Stimulated activated effector memory CD8-positive, alpha-beta T cell treated with anti-CD3 and anti-CD28 coated beads, Interleukin-12 subunit alpha, Interleukin-12 subunit beta, amount 100 ng/mL, for 72 hours (primary cell): ENCODE measurements at regions not wholly inside any gene's neighbourhood (a gene's known extent, or its start where the extent isn't known, plus 50 kb on each side); places are given as distances from the start of the nearest gene placed in this dataset.
A peak's percentile ranks its signal among the peaks of the same experiment; 100 is the strongest.
"Not testable (repeated sequence)": the region's sequence is repeated elsewhere in the genome, so short reads cannot be mapped to it uniquely, and the experiment has no call there.

Experiments used
- ATAC-seq: fragments of 150-1000 bp; cut with Tn5 transposase; 2 replicates; pipeline ENCODE4 v1.10.0; 2021
- DNase-seq, 2 donors: peaks; one replicate each; pipeline ENCODE4 v3.0.0; 2021 to 2022; ENCODE audit warnings: low spot score in 2 of 2
- H3K27ac Mint-ChIP-seq: one replicate; pipeline ENCODE4 v1.8.0; 2022; ENCODE audit warnings: mild to moderate bottlenecking, mixed read lengths
- H3K36me3 Mint-ChIP-seq: one replicate; pipeline ENCODE4 v1.8.0; 2022; ENCODE audit warnings: mild to moderate bottlenecking, mixed read lengths
- H3K4me1 Mint-ChIP-seq: one replicate; pipeline ENCODE4 v1.8.0; 2022; ENCODE audit warnings: mixed read lengths
- H3K4me3 Mint-ChIP-seq: one replicate; pipeline ENCODE4 v1.8.0; 2022; ENCODE audit warnings: mild to moderate bottlenecking, mixed read lengths
- H3K9me3 Mint-ChIP-seq: one replicate; pipeline ENCODE4 v1.8.0; 2022; ENCODE audit warnings: mixed read lengths

GRCh38 chr2:13745330-13745729 is 887.2 kb upstream of the LRATD1 start:
- peaks cover 13% of the 10 kb centered on the region for H3K9me3 Mint-ChIP-seq

GRCh38 chr2:13751955-13752354 is 880.6 kb upstream of the LRATD1 start:
- no peak for DNase-seq
- peaks cover 10% of the 10 kb centered on the region for H3K9me3 Mint-ChIP-seq
- H3K36me3 Mint-ChIP-seq = no peaks in the 10 kb centered on the region
- H3K27ac Mint-ChIP-seq = no peak overlapping the region
- H3K4me3 Mint-ChIP-seq = no peak overlapping the region
- no peaks in the 10 kb centered on the region for H3K4me1 Mint-ChIP-seq
- ATAC-seq = no peak

More at GRCh38 chr2:13745330-13745729, 887.2 kb upstream of the LRATD1 start:
- DNase-seq (no peak), ATAC-seq (no peak)
- no peak overlapping the region for H3K4me3 Mint-ChIP-seq
- H3K27ac Mint-ChIP-seq = no peak overlapping the region
- H3K4me1 Mint-ChIP-seq = no peaks in the 10 kb centered on the region
- H3K36me3 Mint-ChIP-seq = no peaks in the 10 kb centered on the region

GRCh38 chr2:13758412-13758811 is 874.1 kb upstream of the LRATD1 start:
- ATAC-seq (no peak), DNase-seq (no peak)
- peaks cover 18% of the 10 kb centered on the region for H3K9me3 Mint-ChIP-seq
- H3K4me3 Mint-ChIP-seq = no peak overlapping the region
- H3K36me3 Mint-ChIP-seq = no peaks in the 10 kb centered on the region
- no peaks in the 10 kb centered on the region for H3K4me1 Mint-ChIP-seq
- H3K27ac Mint-ChIP-seq = no peak overlapping the region

DNA sequence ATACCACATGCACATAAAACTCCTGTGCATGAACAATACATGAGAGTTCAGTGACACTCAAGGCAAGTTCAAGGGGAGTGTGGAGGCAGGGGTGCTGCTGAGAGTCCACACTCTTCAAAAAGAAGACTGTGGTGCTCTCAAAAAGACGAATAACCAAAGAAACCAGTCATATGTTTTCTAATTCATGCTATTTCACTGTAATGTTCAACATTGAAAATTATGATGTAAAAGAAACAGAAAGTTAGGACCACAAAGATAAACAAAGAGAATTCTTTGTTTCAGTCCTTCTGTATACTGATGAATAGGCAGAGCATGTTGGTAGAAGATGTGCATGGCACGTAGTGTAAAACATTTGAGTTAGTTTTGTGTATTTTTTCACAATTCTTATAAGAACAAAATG is 864.2 kb upstream of the LRATD1 start:
- H3K36me3 Mint-ChIP-seq = no peaks in the 10 kb centered on the region
- no peak overlapping the region for H3K27ac Mint-ChIP-seq
- ATAC-seq = no peak
- H3K4me3 Mint-ChIP-seq = no peak overlapping the region
- no peak for DNase-seq
- H3K4me1 Mint-ChIP-seq = no peaks in the 10 kb centered on the region
- peaks cover 20% of the 10 kb centered on the region for H3K9me3 Mint-ChIP-seq

DNA sequence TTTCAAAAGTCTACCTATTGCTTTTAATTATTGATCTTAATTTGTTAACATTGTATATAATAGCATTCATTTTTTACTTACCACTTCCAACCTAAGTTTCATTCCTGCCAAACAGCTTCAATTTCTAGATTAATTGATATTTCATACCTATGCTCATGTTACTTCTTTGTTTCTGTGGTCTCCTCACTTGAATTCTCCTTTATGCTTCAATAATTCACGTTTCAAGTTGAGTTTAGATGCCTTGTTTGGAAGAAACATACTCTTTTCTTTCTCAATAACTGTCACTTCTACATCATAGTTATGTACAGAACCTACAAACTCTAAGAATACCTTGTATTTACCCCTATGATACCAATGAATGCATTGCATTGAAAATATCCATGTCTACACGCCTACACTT is 862.2 kb upstream of the LRATD1 start:
- no peak for ATAC-seq
- no peak overlapping the region for H3K27ac Mint-ChIP-seq
- no peaks in the 10 kb centered on the region for H3K4me1 Mint-ChIP-seq
- DNase-seq = no peak
- peaks cover 20% of the 10 kb centered on the region for H3K9me3 Mint-ChIP-seq
- H3K4me3 Mint-ChIP-seq = no peak overlapping the region
- H3K36me3 Mint-ChIP-seq = no peaks in the 10 kb centered on the region

DNA sequence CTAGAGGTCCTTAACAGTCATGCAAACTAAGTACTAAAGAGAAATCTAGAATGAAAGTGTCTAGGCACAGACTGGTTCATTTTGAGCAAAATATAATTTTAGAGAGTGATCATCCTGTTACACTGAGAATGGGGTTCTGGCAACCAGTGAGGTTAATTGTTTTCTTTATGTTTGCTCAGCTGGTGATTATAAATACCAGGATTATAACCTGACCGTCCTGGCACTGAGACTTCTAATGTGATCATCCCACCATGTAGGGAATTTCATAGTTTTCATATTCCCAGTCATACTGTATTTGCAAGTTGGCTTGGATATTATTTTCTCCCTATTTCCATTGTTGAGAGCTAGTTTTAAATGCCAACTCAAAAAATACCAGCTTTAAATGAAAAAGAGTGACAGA is 852.5 kb upstream of the LRATD1 start:
- H3K9me3 Mint-ChIP-seq = peaks cover 8% of the 10 kb centered on the region
- H3K27ac Mint-ChIP-seq = no peak overlapping the region
- DNase-seq (no peak), ATAC-seq (no peak)
- no peaks in the 10 kb centered on the region for H3K4me1 Mint-ChIP-seq
- H3K4me3 Mint-ChIP-seq = no peak overlapping the region
- H3K36me3 Mint-ChIP-seq = no peaks in the 10 kb centered on the region

GRCh38 chr2:13791019-13791547 is 841.4 kb upstream of the LRATD1 start:
- Mint-ChIP-seq H3K9me3 (peaks cover 16% of the 10 kb centered on the region), H3K36me3 (no peaks in the 10 kb centered on the region), H3K4me3 (no peak overlapping the region), H3K4me1 (no peaks in the 10 kb centered on the region), H3K27ac (no peak overlapping the region)
- ATAC-seq = no peak
- no peak for DNase-seq

DNA sequence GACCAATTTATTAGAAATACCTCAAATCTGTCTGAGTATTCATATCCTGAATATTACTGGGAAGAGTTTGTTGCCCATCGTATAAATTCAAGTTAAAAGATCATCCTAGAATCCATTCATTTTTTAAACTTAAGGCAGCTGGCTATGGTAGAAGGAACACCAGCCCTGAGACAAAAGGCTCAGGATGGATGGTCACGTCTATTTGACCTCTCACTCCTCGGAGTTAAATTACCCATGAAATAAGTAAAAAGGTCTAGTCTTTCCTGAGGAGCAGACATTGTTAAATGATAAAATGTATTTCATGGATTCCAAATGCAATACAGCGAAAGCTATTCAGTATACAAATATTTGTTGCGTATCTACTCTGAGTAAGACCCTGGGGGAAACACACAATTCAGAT is 826.0 kb upstream of the LRATD1 start:
- Mint-ChIP-seq H3K27ac (no peak overlapping the region), H3K9me3 (peaks cover 11% of the 10 kb centered on the region), H3K4me1 (no peaks in the 10 kb centered on the region), H3K4me3 (no peak overlapping the region), H3K36me3 (no peaks in the 10 kb centered on the region)
- DNase-seq = no peak
- no peak for ATAC-seq

DNA sequence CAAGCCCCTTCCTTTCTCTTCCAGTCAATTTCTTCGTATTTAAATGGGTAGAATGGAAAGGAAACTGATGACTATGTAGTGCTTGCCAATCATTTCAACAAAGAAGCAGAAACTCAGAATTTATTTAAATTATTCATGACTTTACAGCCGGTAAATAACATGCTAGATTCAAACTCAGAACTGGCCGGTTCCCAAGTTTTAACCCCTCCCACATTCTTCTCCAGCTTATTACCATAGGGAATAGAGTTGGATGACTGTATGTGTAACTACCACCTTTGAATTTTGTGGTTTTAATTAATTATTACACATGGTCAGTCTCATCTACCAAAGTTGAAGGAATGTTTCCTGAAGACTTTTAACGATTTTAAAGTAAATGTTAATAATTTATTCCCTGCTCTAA is 819.3 kb upstream of the LRATD1 start:
- ATAC-seq = no peak

DNA sequence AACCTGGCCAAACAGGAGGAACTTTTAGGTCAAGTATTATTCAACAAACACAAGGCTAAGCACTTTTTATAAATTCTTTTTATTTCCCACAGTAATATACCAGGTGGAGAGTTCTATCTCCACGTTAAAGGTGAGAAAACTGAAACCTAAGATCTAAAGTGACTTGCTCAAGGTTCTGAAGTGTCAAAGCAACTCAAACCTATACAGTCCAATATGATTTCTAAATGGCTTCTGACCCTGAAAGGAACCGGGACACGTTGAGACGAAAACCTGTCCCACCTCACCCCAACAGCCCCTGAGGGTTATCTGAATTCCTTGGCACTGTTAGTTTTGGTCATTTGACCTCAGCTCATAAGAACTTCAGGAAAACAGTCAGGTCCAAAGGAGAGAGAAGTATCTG is 814.5 kb upstream of the LRATD1 start:
- Mint-ChIP-seq H3K4me1 (no peaks in the 10 kb centered on the region), H3K9me3 (peaks cover 6% of the 10 kb centered on the region), H3K36me3 (no peaks in the 10 kb centered on the region), H3K4me3 (no peak overlapping the region), H3K27ac (no peak overlapping the region)
- no peak for DNase-seq
- ATAC-seq = peak; percentile 26

More for the DNA sequence above, 819.3 kb upstream of the LRATD1 start:
- Mint-ChIP-seq H3K4me1 (no peaks in the 10 kb centered on the region), H3K27ac (no peak overlapping the region), H3K36me3 (no peaks in the 10 kb centered on the region), H3K4me3 (no peak overlapping the region), H3K9me3 (peaks cover 6% of the 10 kb centered on the region)
- DNase-seq = no peak

DNA sequence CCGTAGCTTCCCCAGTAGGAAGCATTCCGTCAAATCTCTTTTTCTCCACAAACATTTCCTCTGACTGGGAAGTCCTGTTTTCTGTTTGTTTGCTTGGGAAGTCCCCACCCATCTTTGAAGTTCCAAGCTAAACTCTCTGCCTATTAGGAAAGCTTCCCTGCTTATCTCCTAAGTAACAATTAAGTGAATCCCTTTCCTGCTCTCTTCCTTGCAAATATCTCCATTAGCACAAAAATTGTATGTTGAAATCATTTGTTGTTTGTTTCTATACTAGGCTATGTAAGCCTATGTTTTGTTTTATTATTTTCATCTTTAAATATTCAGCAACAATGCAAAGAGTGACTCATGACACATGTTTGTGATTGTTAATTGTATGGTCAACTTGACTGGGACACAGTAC is 812.6 kb upstream of the LRATD1 start:
- DNase-seq (no peak), ATAC-seq (no peak)
- peaks cover 9% of the 10 kb centered on the region for H3K9me3 Mint-ChIP-seq
- H3K27ac Mint-ChIP-seq = no peak overlapping the region
- no peaks in the 10 kb centered on the region for H3K36me3 Mint-ChIP-seq
- no peak overlapping the region for H3K4me3 Mint-ChIP-seq
- H3K4me1 Mint-ChIP-seq = no peaks in the 10 kb centered on the region

DNA sequence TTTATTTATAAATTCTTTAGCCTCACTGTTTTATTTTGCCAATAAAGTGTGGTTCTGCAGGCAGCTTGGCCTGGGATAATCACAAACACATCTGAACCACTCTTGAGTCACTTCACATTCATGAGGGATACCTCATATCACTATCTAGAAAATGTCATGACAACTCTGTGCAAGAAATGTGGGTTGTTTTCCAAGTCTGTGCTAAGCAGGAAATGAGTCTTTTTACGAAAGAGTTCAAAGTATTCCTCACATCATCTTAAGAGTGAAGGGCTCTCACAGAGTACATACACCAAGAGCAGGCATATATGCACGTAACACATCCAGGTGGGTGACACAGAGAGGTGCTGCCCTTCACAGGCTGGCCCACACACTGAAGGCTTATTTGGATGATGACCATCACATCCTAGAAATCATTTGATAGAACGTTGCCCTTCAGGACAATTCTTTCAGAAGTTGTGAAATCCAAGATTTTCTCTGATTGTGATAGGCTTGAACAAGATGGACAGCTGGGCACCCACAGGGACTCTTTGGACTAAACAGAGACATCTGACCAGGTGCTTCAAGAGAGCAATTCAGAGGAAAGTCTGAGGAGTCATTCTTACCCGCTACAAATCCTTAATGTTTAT is 811.1 kb upstream of the LRATD1 start:
- ATAC-seq (no peak), DNase-seq (no peak)
- Mint-ChIP-seq H3K9me3 (peaks cover 9% of the 10 kb centered on the region), H3K36me3 (no peaks in the 10 kb centered on the region), H3K4me3 (no peak overlapping the region), H3K27ac (no peak overlapping the region), H3K4me1 (no peaks in the 10 kb centered on the region)

- H3K4me3 Mint-ChIP-seq = no peak overlapping the region
- H3K36me3 Mint-ChIP-seq = no peaks in the 10 kb centered on the region
- no peak for ATAC-seq
- H3K27ac Mint-ChIP-seq = no peak overlapping the region
- no peaks in the 10 kb centered on the region for H3K4me1 Mint-ChIP-seq
- H3K9me3 Mint-ChIP-seq = peaks cover 9% of the 10 kb centered on the region
- no peak for DNase-seq
Measured at GRCh38 chr2:13822365-13822764, 810.2 kb upstream of the LRATD1 start.

DNA sequence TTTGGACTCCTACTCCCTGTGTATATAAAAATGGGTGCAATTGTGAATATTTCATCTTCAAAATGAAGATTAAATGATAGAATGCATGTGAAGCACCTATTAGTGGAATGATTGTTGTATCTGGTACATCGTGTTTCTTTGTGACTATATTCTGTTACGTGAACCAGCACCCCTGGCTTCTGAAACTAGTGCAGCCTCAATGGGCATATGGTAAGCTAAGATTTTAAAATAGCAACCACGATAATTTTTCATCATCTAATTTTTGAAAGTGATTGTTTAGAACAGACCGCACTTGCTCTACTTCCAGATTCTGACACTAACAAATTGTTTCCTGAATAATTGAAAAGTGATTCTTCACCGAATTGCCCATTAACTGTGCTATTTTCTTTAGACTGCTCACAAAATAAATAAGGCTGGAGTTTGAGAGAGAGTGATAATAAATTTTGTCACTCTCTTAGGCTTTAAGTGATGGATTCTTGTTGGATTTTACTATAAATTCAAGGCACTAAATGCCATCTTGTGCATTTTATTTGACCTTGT is 806.1 kb upstream of the LRATD1 start:
- Mint-ChIP-seq H3K4me1 (no peaks in the 10 kb centered on the region), H3K4me3 (no peak overlapping the region)
- ATAC-seq = no peak

DNA sequence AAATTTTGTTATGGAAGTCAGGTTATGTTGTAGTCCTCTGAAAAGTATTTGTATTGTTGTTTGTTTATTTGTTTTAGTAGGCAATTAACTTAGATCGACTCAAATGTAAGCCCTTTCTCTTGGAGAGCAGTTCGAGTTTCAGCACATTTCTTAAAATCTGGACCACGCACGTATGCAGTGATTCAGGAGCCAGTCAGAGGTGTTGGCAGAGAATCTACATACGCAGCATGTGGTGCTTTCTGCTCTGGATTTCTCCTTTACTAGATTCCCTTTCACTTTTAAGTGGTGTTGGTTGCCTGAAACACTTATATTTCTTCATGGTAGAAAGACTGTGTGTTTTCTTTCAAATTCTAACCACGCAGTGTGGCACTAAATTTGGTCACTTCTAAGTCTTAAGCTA is 773.9 kb upstream of the LRATD1 start:
- DNase-seq = no peak
- Mint-ChIP-seq H3K4me3 (no peak overlapping the region), H3K9me3 (peaks cover 9% of the 10 kb centered on the region), H3K4me1 (no peaks in the 10 kb centered on the region), H3K27ac (no peak overlapping the region), H3K36me3 (no peaks in the 10 kb centered on the region)
- no peak for ATAC-seq

More for the DNA sequence above, 806.1 kb upstream of the LRATD1 start:
- no peak overlapping the region for H3K27ac Mint-ChIP-seq
- no peak for DNase-seq
- H3K36me3 Mint-ChIP-seq = no peaks in the 10 kb centered on the region
- H3K9me3 Mint-ChIP-seq = peaks cover 7% of the 10 kb centered on the region

DNA sequence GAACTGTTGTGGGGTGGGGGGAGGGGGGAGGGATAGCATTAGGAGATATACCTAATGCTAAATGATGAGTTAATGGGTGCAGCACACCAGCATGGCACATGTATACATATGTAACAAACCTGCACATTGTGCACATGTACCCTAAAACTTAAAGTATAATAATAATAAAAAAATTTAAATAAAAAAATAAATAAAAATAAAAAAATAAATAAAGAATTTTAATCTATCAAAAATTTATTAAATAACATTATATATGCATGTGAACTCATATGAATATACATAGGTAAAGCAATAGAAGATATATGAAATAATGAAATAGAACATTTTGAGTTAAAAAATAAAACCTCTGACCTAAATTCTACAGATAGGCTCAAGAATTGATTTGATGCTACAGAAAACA is 764.2 kb upstream of the LRATD1 start:
- ATAC-seq, H3K27ac Mint-ChIP-seq, H3K36me3 Mint-ChIP-seq, H3K4me1 Mint-ChIP-seq, DNase-seq, H3K4me3 Mint-ChIP-seq, H3K9me3 Mint-ChIP-seq: not testable (repeated sequence)
